Mucosa of descending colon (tissue), 3 donors: ENCODE measurements at regions not wholly inside any gene's neighbourhood (a gene's known extent, or its start where the extent isn't known, plus 50 kb on each side); places are given as distances from the start of the nearest gene placed in this dataset.

ENCODE experiments used
- ATAC-seq: fragments of 200-7000 bp; cut with Tn5 transposase; one replicate; pipeline ENCODE4 v1.9.1; 2020; ENCODE audit warnings: mild to moderate bottlenecking, moderate library complexity
- DNase-seq, 3 donors: peaks; one replicate each; pipeline ENCODE4 v3.0.0-alpha.2; 2020
- H3K36me3 ChIP-seq: fragments of 200-600 bp; one replicate; pipeline ENCODE4 v1.8.0; 2021; ENCODE audit warnings: low read depth, mild to moderate bottlenecking
- H3K4me1 ChIP-seq: fragments of 200-600 bp; one replicate; pipeline ENCODE4 v1.8.0; 2021; ENCODE audit warnings: low read depth, mild to moderate bottlenecking
- H3K4me3 ChIP-seq: fragments of 200-600 bp; one replicate; pipeline ENCODE4 v1.8.0; 2021; ENCODE audit warnings: mild to moderate bottlenecking
- H3K9me3 ChIP-seq: fragments of 200-600 bp; one replicate; pipeline ENCODE4 v1.8.0; 2021; ENCODE audit warnings: mild to moderate bottlenecking
- CTCF ChIP-seq: fragments of 200-600 bp; IDR thresholded peaks from one replicate; pipeline ENCODE4 v1.8.0; 2022; ENCODE audit warnings: antibody characterized with exemption, mild to moderate bottlenecking
- intact Hi-C, 2 donors: fragments of 100-400 bp; cut with DNase I in 1 of 2; cut with micrococcal nuclease in 1 of 2; formaldehyde crosslinking; loops; one replicate each; pipeline versions ENCODE4 v1.11.0 to v1.11.1; 2022; cut with DNase I, micrococcal nuclease
- donor health status: DM: no; HTN: no; CAD: no; lungs with moderate emphysema.
- donor health status: DM: no; HTN: no; CAD: no.
- donor health status: DM: no; HTN: yes; CAD: no.

- no peak for DNase-seq
- ATAC-seq = no peak
- Histone ChIP-seq H3K4me3 (no peak overlapping the region), H3K36me3 (no peaks in the 10 kb centered on the region), H3K4me1 (no peaks in the 10 kb centered on the region), H3K9me3 (no peaks in the 10 kb centered on the region)
- intact Hi-C loops = no loop called here
- no peak for TF ChIP-seq CTCF
These were observed 192.7 kb downstream of the DIPK2A start for GRCh38 chr3:144164352-144164751.

GRCh38 chr3:144165482-144165881 is 193.9 kb downstream of the DIPK2A start:
- H3K4me3 ChIP-seq = no peak overlapping the region
- intact Hi-C loops = no loop called here
- no peak for DNase-seq
- no peaks in the 10 kb centered on the region for H3K4me1 ChIP-seq
- H3K36me3 ChIP-seq = no peaks in the 10 kb centered on the region
- no peaks in the 10 kb centered on the region for H3K9me3 ChIP-seq
- TF ChIP-seq CTCF = no peak
- ATAC-seq = no peak

- no peak for ATAC-seq
- TF ChIP-seq CTCF = no peak
- no peaks in the 10 kb centered on the region for H3K36me3 ChIP-seq
- intact Hi-C loops = no loop called here
- no peak for DNase-seq
- H3K9me3 ChIP-seq = no peaks in the 10 kb centered on the region
- no peaks in the 10 kb centered on the region for H3K4me1 ChIP-seq
- H3K4me3 ChIP-seq = no peak overlapping the region
These were observed 196.0 kb downstream of the DIPK2A start for GRCh38 chr3:144167634-144168033.

GRCh38 chr3:144173491-144173890 is 201.9 kb downstream of the DIPK2A start:
- no peak for DNase-seq
- no peak for TF ChIP-seq CTCF
- no peaks in the 10 kb centered on the region for H3K36me3 ChIP-seq
- no peaks in the 10 kb centered on the region for H3K9me3 ChIP-seq
- no peaks in the 10 kb centered on the region for H3K4me1 ChIP-seq
- no peak for ATAC-seq
- intact Hi-C loops = no loop called here
- no peak overlapping the region for H3K4me3 ChIP-seq

- ATAC-seq (no peak), DNase-seq (no peak)
- no peak overlapping the region for H3K4me3 ChIP-seq
- intact Hi-C loops = no loop called here
- H3K36me3 ChIP-seq = no peaks in the 10 kb centered on the region
- no peaks in the 10 kb centered on the region for H3K4me1 ChIP-seq
- H3K9me3 ChIP-seq = no peaks in the 10 kb centered on the region
- no peak for TF ChIP-seq CTCF
These were observed 204.2 kb downstream of the DIPK2A start for GRCh38 chr3:144175644-144176425.
